HG03066 (cell line): ENCODE measurements at regions not wholly inside any gene's neighbourhood (a gene's known extent, or its start where the extent isn't known, plus 50 kb on each side); places are given as distances from the start of the nearest gene placed in this dataset.

Source experiments
- ATAC-seq: cut with Tn5 transposase; IDR thresholded peaks from one replicate; pipeline ENCODE4 v1.9.1; 2021; ENCODE audit warnings: low read depth; ENCODE audit not compliant: unreplicated experiment

- ATAC-seq, result no peak
These were observed 53.0 kb upstream of the SMIM21 start for GRCh38 chr18:75480487-75480886.

- peak; percentile 78 for ATAC-seq
These were observed 51.7 kb upstream of the SMIM21 start for GRCh38 chr18:75478996-75479880.

GRCh38 chr18:75477900-75478299 lies 50.4 kb upstream of the SMIM21 start:
- ATAC-seq, result no peak
